PC-9 (cell line): ENCODE measurements at regions not wholly inside any gene's neighbourhood (a gene's known extent, or its start where the extent isn't known, plus 50 kb on each side); places are given as distances from the start of the nearest gene placed in this dataset.

Source experiments
- EZH2 ChIP-seq: fragments of 200-600 bp; sonication (generic); IDR thresholded peaks from 2 replicates; pipeline ENCODE4 v1.8.0; 2017; ENCODE audit warnings: antibody characterized with exemption, low read depth
- TF ChIP-seq, protein P1 (sequence below): fragments of 200-600 bp; sonication (generic); conservative IDR thresholded peaks from 2 replicates; pipeline ENCODE4 v1.6.1; 2017; ENCODE audit warnings: mixed run types, antibody characterized with exemption, mild to moderate bottlenecking, moderate library complexity

DNA sequence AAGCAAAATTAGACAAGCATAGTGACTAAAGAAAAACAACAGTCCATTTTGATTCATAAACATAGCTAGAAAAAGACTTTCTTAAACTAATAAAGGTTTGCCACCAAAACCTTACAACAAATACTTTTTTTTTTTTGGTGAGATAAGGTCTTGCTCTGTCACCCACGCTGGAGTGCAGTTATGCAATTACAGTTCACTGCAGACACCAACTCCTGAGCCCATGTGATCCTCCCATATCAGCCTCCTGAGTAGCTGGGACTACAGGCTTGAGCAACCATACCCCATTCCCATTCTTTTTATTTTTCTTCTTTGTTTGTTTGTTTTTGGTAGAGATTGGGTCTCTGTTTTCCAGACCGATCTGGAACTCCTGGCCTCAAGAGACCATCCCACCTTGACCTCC is 247.2 kb upstream of the ADGRL3 start:
- TF ChIP-seq, protein P1, sequence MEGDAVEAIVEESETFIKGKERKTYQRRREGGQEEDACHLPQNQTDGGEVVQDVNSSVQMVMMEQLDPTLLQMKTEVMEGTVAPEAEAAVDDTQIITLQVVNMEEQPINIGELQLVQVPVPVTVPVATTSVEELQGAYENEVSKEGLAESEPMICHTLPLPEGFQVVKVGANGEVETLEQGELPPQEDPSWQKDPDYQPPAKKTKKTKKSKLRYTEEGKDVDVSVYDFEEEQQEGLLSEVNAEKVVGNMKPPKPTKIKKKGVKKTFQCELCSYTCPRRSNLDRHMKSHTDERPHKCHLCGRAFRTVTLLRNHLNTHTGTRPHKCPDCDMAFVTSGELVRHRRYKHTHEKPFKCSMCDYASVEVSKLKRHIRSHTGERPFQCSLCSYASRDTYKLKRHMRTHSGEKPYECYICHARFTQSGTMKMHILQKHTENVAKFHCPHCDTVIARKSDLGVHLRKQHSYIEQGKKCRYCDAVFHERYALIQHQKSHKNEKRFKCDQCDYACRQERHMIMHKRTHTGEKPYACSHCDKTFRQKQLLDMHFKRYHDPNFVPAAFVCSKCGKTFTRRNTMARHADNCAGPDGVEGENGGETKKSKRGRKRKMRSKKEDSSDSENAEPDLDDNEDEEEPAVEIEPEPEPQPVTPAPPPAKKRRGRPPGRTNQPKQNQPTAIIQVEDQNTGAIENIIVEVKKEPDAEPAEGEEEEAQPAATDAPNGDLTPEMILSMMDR: no peak
- no peak for TF ChIP-seq EZH2
